Adrenal gland (tissue), 9 donors: ENCODE measurements at regions not wholly inside any gene's neighbourhood (a gene's known extent, or its start where the extent isn't known, plus 50 kb on each side); places are given as distances from the start of the nearest gene placed in this dataset.

ENCODE experiments used
- DNase-seq, 7 donors: peaks; one replicate each; pipeline ENCODE4 v3.0.0-alpha.2; 2019 to 2020
- H3K27ac ChIP-seq, 5 donors: fragments of 200-600 bp; sonication (generic) in 4 of 5; 1 replicate in 3 of 5; 2 replicates in 2 of 5; pipeline versions ENCODE4 v1.5.1 to v1.8.0; 2016 to 2020; ENCODE audit warnings: mild to moderate bottlenecking in 1 of 5
- H3K27me3 ChIP-seq: fragments of 200-600 bp; 2 replicates; pipeline ENCODE4 v1.8.0; 2021
- H3K36me3 ChIP-seq, 2 donors: fragments of 200-600 bp; replicated peaks in 1 of 2; 1 replicate in 1 of 2; 2 replicates in 1 of 2; pipeline versions ENCODE4 v1.5.1 to v1.8.0; 2018 to 2022
- H3K4me1 ChIP-seq, 2 donors: fragments of 200-600 bp; replicated peaks in 1 of 2; 1 replicate in 1 of 2; 2 replicates in 1 of 2; pipeline versions ENCODE4 v1.5.1 to v1.8.0; 2018 to 2021
- H3K4me3 ChIP-seq, 4 donors: fragments of 200-600 bp; sonication (generic) in 3 of 4; one replicate each; pipeline ENCODE4 v1.5.1; 2016 to 2018
- H3K9me3 ChIP-seq, 3 donors: fragments of 200-600 bp; sonication (generic) in 1 of 3; replicated peaks in 1 of 3; 1 replicate in 2 of 3; 2 replicates in 1 of 3; pipeline versions ENCODE4 v1.5.1 to v1.8.0; 2016 to 2021
- CTCF ChIP-seq, 6 experiments: fragments of 450-650 bp in 4 of 6; fragments of 200-600 bp in 2 of 6; sonication (generic) in 1 of 6; IDR thresholded peaks; 1 replicate in 5 of 6; 2 replicates in 1 of 6; pipeline versions ENCODE4 v1.5.1 to v1.8.0; 2016 to 2021; ENCODE audit warnings: antibody characterized with exemption in 6 of 6, mild to moderate bottlenecking in 2 of 6, moderate library complexity in 1 of 6
- POLR2A ChIP-seq, 2 donors: fragments of 450-650 bp; IDR thresholded peaks; one replicate each; pipeline ENCODE4 v1.6.1; 2017; ENCODE audit warnings: antibody characterized with exemption in 2 of 2, mild to moderate bottlenecking in 2 of 2, moderate library complexity in 1 of 2
- WGBS, 4 donors: extraction: QIAGEN DNeasy Blood & Tissue Kit in 2 of 4; methylation state at CpG; one replicate each; pipeline versions ENCODE4 v1.1.5 to v1.1.7; 2013 to 2017; 5-methylcytosine and 5-hydroxymethylcytosine counted together
- intact Hi-C, 2 donors: fragments of 100-400 bp; cut with DNase I; formaldehyde crosslinking; loops; one replicate each; pipeline versions ENCODE4 v1.14.1 to v1.15.0; 2022 to 2023
- donor health status: healthy with polysubstance abuse.
- donor health status: Bipolar disorder and iron deficiency.
- donor health status: DM: yes; HTN: yes; CAD: no.
- donor health status: DM: no; HTN: no; CAD: no.
- donor health status: DM: no; HTN: no; CAD: no.

GRCh38 chr13:33509642-33510229 is 224.2 kb upstream of the STARD13 start:
- no peak overlapping the region for H3K4me3 ChIP-seq
- H3K9me3 ChIP-seq: no peaks in the 10 kb centered on the region
- H3K27ac ChIP-seq: peak overlapping the region; percentile 60 to 93 (median 80)
- H3K4me1 ChIP-seq: peaks cover 5 to 12% of the 10 kb centered on the region in 2 donors
- TF ChIP-seq CTCF (IDR thresholded peaks at IDR 0.05): no peak
- TF ChIP-seq POLR2A (IDR thresholded peaks at IDR 0.05): no peak
- WGBS, 4 donors: 22 to 48% (median 33%) methylated on average over 5 of the region's 5 CpGs
- no peaks in the 10 kb centered on the region for H3K27me3 ChIP-seq
- intact Hi-C loops: no loop called here
- DNase-seq: peak; percentile 58 to 76 (median 65)
- H3K36me3 ChIP-seq: no peaks in the 10 kb centered on the region

- Histone ChIP-seq H3K4me3 (no peak overlapping the region), H3K9me3 (no peaks in the 10 kb centered on the region), H3K27ac (peak overlapping the region; percentile 5 to 93 (median 80)), H3K4me1 (peaks cover 5 to 12% of the 10 kb centered on the region in 2 donors), H3K36me3 (no peaks in the 10 kb centered on the region), H3K27me3 (no peaks in the 10 kb centered on the region)
- no peak for TF ChIP-seq CTCF (IDR thresholded peaks at IDR 0.05)
- intact Hi-C loops: no loop called here
- DNase-seq: no peak
These were observed 224.9 kb upstream of the STARD13 start for GRCh38 chr13:33510350-33510970.

- intact Hi-C loops: no loop called here
These were observed 227.5 kb upstream of the STARD13 start for GRCh38 chr13:33512880-33513554.

More at GRCh38 chr13:33512880-33513554, 227.5 kb upstream of the STARD13 start:
- H3K9me3 ChIP-seq: no peaks in the 10 kb centered on the region
- H3K27ac ChIP-seq: no peak overlapping the region
- H3K27me3 ChIP-seq: no peaks in the 10 kb centered on the region
- H3K4me3 ChIP-seq: no peak overlapping the region
- WGBS, 4 donors: 73 to 98% (median 85%) methylated on average over 2 of the region's 2 CpGs
- no peaks in the 10 kb centered on the region for H3K36me3 ChIP-seq
- DNase-seq: no peak
- H3K4me1 ChIP-seq: peaks cover 5 to 12% of the 10 kb centered on the region in 2 donors
- TF ChIP-seq CTCF (IDR thresholded peaks at IDR 0.05) (no peak), POLR2A (IDR thresholded peaks at IDR 0.05) (no peak)
